Mucosa of stomach (tissue), 1 donor: ENCODE measurements at regions not wholly inside any gene's neighbourhood (a gene's known extent, or its start where the extent isn't known, plus 50 kb on each side); places are given as distances from the start of the nearest gene placed in this dataset.
"Not testable (repeated sequence)": the region's sequence is repeated elsewhere in the genome, so short reads cannot be mapped to it uniquely, and the experiment has no call there.

Source experiments
- H3K27me3 ChIP-seq: one replicate; pipeline ENCODE4 v1.7.0; 2013; ENCODE audit warnings: mild to moderate bottlenecking, low read length; ENCODE audit not compliant: control insufficient read depth, insufficient read depth
- H3K36me3 ChIP-seq: one replicate; pipeline ENCODE4 v1.7.0; 2013; ENCODE audit warnings: low read length; ENCODE audit not compliant: control insufficient read depth, insufficient read depth
- H3K4me1 ChIP-seq: one replicate; pipeline ENCODE4 v1.7.0; 2013; ENCODE audit warnings: mild to moderate bottlenecking, low read length; ENCODE audit not compliant: control insufficient read depth, insufficient read depth
- H3K4me3 ChIP-seq: one replicate; pipeline ENCODE4 v1.7.0; 2013; ENCODE audit warnings: low read length
- H3K9ac ChIP-seq: one replicate; pipeline ENCODE4 v1.7.0; 2013; ENCODE audit warnings: mild to moderate bottlenecking, low read length, moderate library complexity
- H3K9me3 ChIP-seq: one replicate; pipeline ENCODE4 v1.7.0; 2013; ENCODE audit warnings: mild to moderate bottlenecking, low read length, moderate library complexity; ENCODE audit not compliant: control insufficient read depth
- donor health status: Pancreatic carcinoma.

DNA sequence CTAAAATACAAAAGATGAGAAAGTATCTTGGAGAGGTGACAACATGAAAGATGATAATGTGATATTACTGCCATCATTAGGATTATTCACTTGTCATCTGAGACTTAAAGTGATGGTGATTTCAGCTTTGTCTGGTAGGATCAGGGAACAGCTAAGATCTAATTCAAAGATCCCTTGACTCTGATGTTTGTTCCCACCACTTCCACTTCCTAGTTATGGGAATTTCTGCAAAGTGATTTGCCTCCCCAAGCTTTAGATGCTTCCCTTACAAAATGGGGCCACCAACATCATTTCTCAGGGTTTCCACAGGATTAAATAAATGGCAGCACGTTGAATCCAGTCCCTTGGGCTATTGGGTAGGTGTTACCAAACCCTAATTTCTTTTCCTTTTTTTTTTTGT is 550.8 kb upstream of the CDH5 start:
- H3K27me3 ChIP-seq, result no peaks in the 10 kb centered on the region
- H3K9me3 ChIP-seq, result no peaks in the 10 kb centered on the region
- no peaks in the 10 kb centered on the region for H3K36me3 ChIP-seq
- no peak overlapping the region for H3K4me3 ChIP-seq
- no peaks in the 10 kb centered on the region for H3K4me1 ChIP-seq
- no peak overlapping the region for H3K9ac ChIP-seq

- H3K9me3 ChIP-seq, H3K36me3 ChIP-seq, H3K4me3 ChIP-seq, H3K27me3 ChIP-seq, H3K9ac ChIP-seq: not testable (repeated sequence)
- peaks cover 10% of the 10 kb centered on the region for H3K4me1 ChIP-seq
Measured at GRCh38 chr16:65813879-65814278, 552.6 kb upstream of the CDH5 start.

DNA sequence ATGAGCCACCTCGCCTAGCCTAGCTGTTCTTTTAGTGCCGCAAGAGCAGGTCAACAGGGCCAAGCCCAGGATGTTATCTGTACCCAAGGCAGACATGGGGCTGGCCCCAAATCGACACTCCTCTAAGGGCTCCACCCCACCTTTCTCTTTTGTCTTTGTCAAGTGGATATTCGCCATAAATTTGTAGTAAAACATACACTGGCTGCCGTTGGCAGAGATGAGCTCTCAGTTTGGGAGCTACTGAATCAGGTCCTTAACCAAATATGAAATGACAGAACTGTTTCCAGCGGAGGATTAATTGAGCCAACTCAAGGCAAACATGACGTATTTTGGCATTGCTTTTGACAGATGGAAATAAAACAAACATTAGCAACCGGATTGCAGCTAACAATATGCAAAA is 556.9 kb upstream of the CDH5 start:
- no peaks in the 10 kb centered on the region for H3K36me3 ChIP-seq
- H3K4me3 ChIP-seq, result no peak overlapping the region
- no peaks in the 10 kb centered on the region for H3K27me3 ChIP-seq
- H3K4me1 ChIP-seq, result peaks cover 10% of the 10 kb centered on the region
- H3K9me3 ChIP-seq, result no peaks in the 10 kb centered on the region
- no peak overlapping the region for H3K9ac ChIP-seq

GRCh38 chr16:65808790-65809189 is 557.7 kb upstream of the CDH5 start:
- no peaks in the 10 kb centered on the region for H3K27me3 ChIP-seq
- no peak overlapping the region for H3K9ac ChIP-seq
- no peaks in the 10 kb centered on the region for H3K36me3 ChIP-seq
- peaks cover 10% of the 10 kb centered on the region for H3K4me1 ChIP-seq
- H3K4me3 ChIP-seq, result no peak overlapping the region
- no peaks in the 10 kb centered on the region for H3K9me3 ChIP-seq

DNA sequence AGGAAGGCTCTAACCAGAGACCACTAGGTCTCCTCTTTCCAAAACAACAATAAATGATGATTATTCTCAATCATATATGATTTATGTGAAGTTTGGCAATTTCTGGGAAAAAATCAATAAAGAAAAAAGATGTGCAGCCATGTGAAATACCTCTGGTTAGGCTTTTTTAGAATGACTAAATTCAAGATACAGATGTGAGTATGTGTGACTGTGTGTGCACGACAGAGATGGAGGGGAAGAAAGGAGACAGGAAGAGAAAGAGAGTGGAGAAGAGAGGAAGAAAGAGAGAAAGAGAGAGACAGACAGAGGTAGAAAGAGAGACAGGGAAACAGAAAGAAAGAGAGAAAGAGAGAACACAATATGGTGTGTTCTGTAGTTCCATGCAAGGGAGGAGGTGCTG is 558.6 kb upstream of the CDH5 start:
- no peak overlapping the region for H3K9ac ChIP-seq

DNA sequence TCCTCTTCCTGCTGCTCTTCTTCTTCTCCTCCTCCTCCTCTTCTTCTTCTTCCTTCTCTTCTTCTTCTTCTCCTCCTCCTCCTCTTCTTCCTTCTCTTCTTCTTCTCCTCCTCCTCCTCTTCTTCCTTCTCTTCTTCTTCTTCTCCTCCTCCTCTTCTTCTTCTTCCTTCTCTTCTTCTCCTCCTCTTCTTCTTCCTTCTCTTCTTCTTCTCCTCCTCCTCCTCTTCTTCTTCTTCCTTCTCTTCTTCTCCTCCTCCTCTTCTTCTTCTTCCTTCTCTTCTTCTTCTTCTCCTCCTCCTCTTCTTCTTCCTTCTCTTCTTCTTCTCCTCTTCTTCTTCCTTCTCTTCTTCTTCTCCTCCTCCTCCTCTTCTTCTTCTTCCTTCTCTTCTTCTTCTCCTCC is 560.8 kb upstream of the CDH5 start:
- peaks cover 10% of the 10 kb centered on the region for H3K4me1 ChIP-seq
- H3K9ac ChIP-seq, H3K4me3 ChIP-seq, H3K27me3 ChIP-seq, H3K9me3 ChIP-seq, H3K36me3 ChIP-seq: not testable (repeated sequence)

More for the DNA sequence above, 558.6 kb upstream of the CDH5 start:
- Histone ChIP-seq H3K36me3 (no peaks in the 10 kb centered on the region), H3K4me3 (no peak overlapping the region), H3K4me1 (peaks cover 10% of the 10 kb centered on the region), H3K9me3 (no peaks in the 10 kb centered on the region), H3K27me3 (no peaks in the 10 kb centered on the region)

DNA sequence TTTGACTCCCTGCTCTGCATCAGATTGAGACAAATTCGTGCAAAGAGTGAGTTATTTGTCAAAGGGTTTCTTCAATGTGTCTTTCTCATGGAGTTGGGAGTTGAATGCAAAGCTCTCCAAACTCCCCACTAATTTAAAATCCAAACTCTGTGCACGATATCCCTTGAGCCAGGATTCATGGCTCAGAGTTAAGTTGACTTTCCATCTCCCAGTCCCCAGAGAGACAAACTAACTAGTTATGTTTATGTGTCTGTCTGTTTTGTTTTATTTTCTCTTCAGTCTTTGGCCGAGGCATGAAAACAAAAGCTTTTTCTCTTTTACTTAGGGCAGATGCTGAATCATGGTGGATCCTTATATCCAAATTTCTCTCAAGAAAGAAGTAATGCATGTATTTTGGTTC is 570.0 kb upstream of the CDH5 start:
- Histone ChIP-seq H3K4me1 (no peaks in the 10 kb centered on the region), H3K27me3 (no peaks in the 10 kb centered on the region), H3K9me3 (no peaks in the 10 kb centered on the region), H3K36me3 (no peaks in the 10 kb centered on the region), H3K4me3 (no peak overlapping the region), H3K9ac (no peak overlapping the region)

DNA sequence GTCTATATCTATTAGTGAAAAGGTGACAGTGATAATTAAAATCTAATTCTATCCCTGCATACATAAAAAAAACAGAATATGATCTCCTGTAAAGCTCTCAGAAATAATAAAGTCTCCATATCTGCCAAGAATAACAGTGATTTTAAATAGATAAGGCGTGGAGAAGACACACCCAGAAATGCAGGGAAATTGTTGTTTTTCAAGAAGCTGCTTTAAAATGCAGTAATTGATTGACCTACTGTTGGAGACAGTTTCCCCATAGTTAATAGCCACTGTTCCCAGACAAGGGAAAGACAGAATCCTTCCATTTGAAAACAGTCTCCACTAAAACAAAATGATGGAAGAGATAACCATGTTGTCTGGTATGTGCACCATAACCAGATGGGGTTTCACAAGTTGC is 571.5 kb upstream of the CDH5 start:
- Histone ChIP-seq H3K4me3 (no peak overlapping the region), H3K4me1 (no peaks in the 10 kb centered on the region), H3K9ac (no peak overlapping the region), H3K27me3 (no peaks in the 10 kb centered on the region), H3K9me3 (no peaks in the 10 kb centered on the region), H3K36me3 (no peaks in the 10 kb centered on the region)

DNA sequence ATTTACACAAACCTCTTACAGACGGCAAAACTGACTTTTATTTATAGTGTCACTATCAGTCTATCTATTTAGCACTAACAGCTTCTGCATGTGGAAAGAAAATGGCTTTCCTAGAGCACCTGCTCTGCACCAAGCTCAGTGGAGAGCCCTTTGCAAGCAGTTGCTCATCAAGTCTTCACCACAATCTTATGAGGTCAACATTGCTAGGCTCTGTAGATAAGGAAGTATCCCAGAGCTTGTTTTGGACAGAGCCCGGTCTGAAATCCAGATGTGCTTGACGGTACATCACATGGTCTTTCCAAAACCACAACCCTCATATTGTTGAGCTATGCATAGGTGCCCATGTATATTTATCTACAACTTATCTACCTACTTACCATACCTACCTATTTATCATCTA is 572.7 kb upstream of the CDH5 start:
- Histone ChIP-seq H3K4me3 (no peak overlapping the region), H3K27me3 (no peaks in the 10 kb centered on the region), H3K36me3 (no peaks in the 10 kb centered on the region), H3K9ac (no peak overlapping the region), H3K4me1 (no peaks in the 10 kb centered on the region), H3K9me3 (no peaks in the 10 kb centered on the region)

- no peak overlapping the region for H3K9ac ChIP-seq
- H3K27me3 ChIP-seq, result no peaks in the 10 kb centered on the region
- no peaks in the 10 kb centered on the region for H3K36me3 ChIP-seq
- H3K4me3 ChIP-seq, result no peak overlapping the region
- H3K4me1 ChIP-seq, result no peaks in the 10 kb centered on the region
- H3K9me3 ChIP-seq, result no peaks in the 10 kb centered on the region
Measured at GRCh38 chr16:65790768-65791167, 575.7 kb upstream of the CDH5 start.

- Histone ChIP-seq H3K27me3 (no peaks in the 10 kb centered on the region), H3K4me1 (no peaks in the 10 kb centered on the region), H3K36me3 (no peaks in the 10 kb centered on the region), H3K9ac (no peak overlapping the region), H3K9me3 (no peaks in the 10 kb centered on the region), H3K4me3 (no peak overlapping the region)
Measured at GRCh38 chr16:65789161-65789945, 577.1 kb upstream of the CDH5 start.

DNA sequence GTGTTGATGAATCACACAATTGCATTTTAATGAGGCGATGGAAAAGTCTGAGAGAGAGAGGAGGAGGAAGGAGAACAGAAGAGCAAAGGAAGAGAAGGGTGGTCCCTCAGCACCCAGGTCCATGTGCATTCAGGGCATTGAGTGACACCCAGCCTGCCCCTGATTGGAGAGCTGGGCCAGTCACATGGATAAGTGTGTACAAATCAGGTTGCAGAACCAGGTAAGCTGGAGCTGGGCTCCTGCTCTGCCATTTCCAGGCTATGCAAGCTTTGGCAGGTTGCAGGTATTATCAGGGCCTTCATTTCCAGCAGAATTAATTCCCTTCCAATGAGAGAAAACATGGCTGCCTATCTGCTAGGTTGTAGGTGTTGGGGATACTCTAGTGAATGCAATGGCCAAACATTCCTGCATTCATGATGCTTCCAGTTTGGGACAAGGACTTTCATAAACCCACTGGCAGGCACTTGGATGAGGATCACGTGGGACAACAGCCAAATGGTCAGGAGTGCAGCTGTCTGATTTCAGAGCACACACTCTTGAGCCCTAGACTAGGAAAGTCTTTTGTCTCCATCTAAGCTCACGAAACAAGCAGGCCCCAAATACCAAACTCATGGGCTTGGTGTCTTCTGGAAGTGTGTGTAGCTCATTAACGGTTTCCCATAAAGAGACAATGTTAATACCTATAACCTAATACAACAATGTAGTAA is 577.9 kb upstream of the CDH5 start:
- H3K9ac ChIP-seq, result no peak overlapping the region
- H3K36me3 ChIP-seq, result no peaks in the 10 kb centered on the region
- H3K4me3 ChIP-seq, result no peak overlapping the region
- no peaks in the 10 kb centered on the region for H3K27me3 ChIP-seq
- H3K9me3 ChIP-seq, result no peaks in the 10 kb centered on the region
- H3K4me1 ChIP-seq, result no peaks in the 10 kb centered on the region
